ENCODE measurements at regions not wholly inside any gene's neighbourhood (a gene's known extent, or its start where the extent isn't known, plus 50 kb on each side); places are given as distances from the start of the nearest gene placed in this dataset.

GRCh38 chr6:164731539-164731938, 577.9 kb downstream of the C6orf118 start:
- TF ChIP-seq CTCF (IDR thresholded peaks at IDR 0.05; ENCODE audit: partially characterized antibody, unreplicated experiment) = no peak
- Mint-ChIP-seq H3K4me3 (ENCODE audit: unreplicated experiment) (no peak overlapping the region), H3K4me1 (ENCODE audit: low read depth, unreplicated experiment) (no peaks in the 10 kb centered on the region), H3K36me3 (ENCODE audit: unreplicated experiment) (no peaks in the 10 kb centered on the region), H3K27me3 (ENCODE audit: unreplicated experiment) (peaks cover 2% of the 10 kb centered on the region), H3K9me3 (ENCODE audit: unreplicated experiment) (peaks cover 9% of the 10 kb centered on the region), H3K27ac (ENCODE audit: unreplicated experiment) (no peak overlapping the region)
- DNase-seq = no peak

DNA sequence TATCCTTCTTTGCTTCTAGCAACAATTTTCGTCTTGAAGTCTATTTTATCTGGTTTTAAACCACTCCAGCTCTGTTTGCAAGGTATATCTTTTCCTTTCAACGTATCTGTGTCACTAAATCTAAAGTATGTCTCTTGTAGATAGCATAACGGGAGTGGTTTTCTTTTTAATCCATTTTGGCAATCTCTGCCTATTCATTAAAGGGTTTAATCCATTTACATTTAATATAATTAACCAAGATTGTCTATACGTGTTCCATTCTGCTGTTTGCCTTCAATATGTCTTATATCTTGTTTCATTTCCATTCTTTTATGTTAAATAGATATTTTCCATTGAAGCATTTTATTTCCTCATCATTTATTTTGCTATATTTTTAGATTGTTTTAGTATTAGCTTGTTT, 587.9 kb downstream of the C6orf118 start:
- H3K4me3 Mint-ChIP-seq (ENCODE audit: unreplicated experiment) = no peak overlapping the region
- H3K27ac Mint-ChIP-seq (ENCODE audit: unreplicated experiment) = no peak overlapping the region
- H3K27me3 Mint-ChIP-seq (ENCODE audit: unreplicated experiment) = no peaks in the 10 kb centered on the region
- TF ChIP-seq CTCF (IDR thresholded peaks at IDR 0.05; ENCODE audit: partially characterized antibody, unreplicated experiment) = no peak
- no peak for DNase-seq
- peaks cover 1% of the 10 kb centered on the region for H3K9me3 Mint-ChIP-seq (ENCODE audit: unreplicated experiment)
- no peaks in the 10 kb centered on the region for H3K4me1 Mint-ChIP-seq (ENCODE audit: low read depth, unreplicated experiment)
- no peaks in the 10 kb centered on the region for H3K36me3 Mint-ChIP-seq (ENCODE audit: unreplicated experiment)

DNA sequence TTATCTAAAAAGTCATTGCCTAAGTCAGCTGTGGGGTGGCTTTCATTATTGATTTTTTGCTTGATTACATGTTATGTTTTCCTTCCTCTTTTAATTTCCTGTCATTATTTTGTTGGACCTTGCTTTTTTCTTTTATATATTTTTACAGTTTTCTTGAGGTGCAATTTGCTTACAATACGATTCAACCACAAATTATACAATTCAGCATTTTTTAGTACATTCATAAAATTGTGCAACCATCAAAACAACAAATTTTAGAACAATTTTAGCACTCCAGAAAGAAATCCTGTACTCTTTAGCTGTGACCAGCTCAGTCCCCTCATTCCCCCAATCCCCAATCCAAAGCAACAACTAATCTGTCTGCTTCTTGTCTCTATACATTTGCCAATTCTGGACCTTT, 608.9 kb downstream of the C6orf118 start:
- peaks cover 2% of the 10 kb centered on the region for H3K9me3 Mint-ChIP-seq (ENCODE audit: unreplicated experiment)
- no peak overlapping the region for H3K4me3 Mint-ChIP-seq (ENCODE audit: unreplicated experiment)
- H3K4me1 Mint-ChIP-seq (ENCODE audit: low read depth, unreplicated experiment) = no peaks in the 10 kb centered on the region
- no peak overlapping the region for H3K27ac Mint-ChIP-seq (ENCODE audit: unreplicated experiment)
- no peak for TF ChIP-seq CTCF (IDR thresholded peaks at IDR 0.05; ENCODE audit: partially characterized antibody, unreplicated experiment)
- no peaks in the 10 kb centered on the region for H3K36me3 Mint-ChIP-seq (ENCODE audit: unreplicated experiment)
- DNase-seq = no peak
- no peaks in the 10 kb centered on the region for H3K27me3 Mint-ChIP-seq (ENCODE audit: unreplicated experiment)

- no peak overlapping the region for H3K4me3 Mint-ChIP-seq (ENCODE audit: unreplicated experiment)
- no peak for TF ChIP-seq CTCF (IDR thresholded peaks at IDR 0.05; ENCODE audit: partially characterized antibody, unreplicated experiment)
- no peaks in the 10 kb centered on the region for H3K9me3 Mint-ChIP-seq (ENCODE audit: unreplicated experiment)
- no peaks in the 10 kb centered on the region for H3K27me3 Mint-ChIP-seq (ENCODE audit: unreplicated experiment)
- H3K36me3 Mint-ChIP-seq (ENCODE audit: unreplicated experiment) = no peaks in the 10 kb centered on the region
- no peak for DNase-seq
- no peaks in the 10 kb centered on the region for H3K4me1 Mint-ChIP-seq (ENCODE audit: low read depth, unreplicated experiment)
- no peak overlapping the region for H3K27ac Mint-ChIP-seq (ENCODE audit: unreplicated experiment)
Observed at GRCh38 chr6:164695896-164696295, 613.5 kb downstream of the C6orf118 start.

DNA sequence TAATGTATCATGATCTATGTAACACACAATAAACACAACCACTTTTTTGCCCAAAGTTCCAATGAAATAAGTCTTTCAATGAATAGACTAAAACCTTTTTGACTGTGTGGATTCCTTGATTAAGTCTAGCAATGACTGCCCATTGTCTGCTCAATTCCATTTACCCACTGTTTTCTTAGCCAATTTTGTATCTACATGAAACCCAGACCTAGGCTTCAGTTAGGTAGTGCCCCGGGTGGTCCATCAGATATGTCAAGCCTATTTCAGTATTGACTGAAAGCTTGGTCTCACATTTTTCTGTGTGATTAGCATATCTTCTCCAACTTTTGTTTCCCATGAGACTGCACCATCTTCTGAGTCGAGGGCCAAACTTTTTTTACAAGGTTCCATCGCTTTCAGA, 615.0 kb downstream of the C6orf118 start:
- Mint-ChIP-seq H3K9me3 (ENCODE audit: unreplicated experiment) (no peaks in the 10 kb centered on the region), H3K27ac (ENCODE audit: unreplicated experiment) (no peak overlapping the region), H3K36me3 (ENCODE audit: unreplicated experiment) (no peaks in the 10 kb centered on the region), H3K4me1 (ENCODE audit: low read depth, unreplicated experiment) (no peaks in the 10 kb centered on the region), H3K4me3 (ENCODE audit: unreplicated experiment) (no peak overlapping the region), H3K27me3 (ENCODE audit: unreplicated experiment) (no peaks in the 10 kb centered on the region)
- no peak for TF ChIP-seq CTCF (IDR thresholded peaks at IDR 0.05; ENCODE audit: partially characterized antibody, unreplicated experiment)
- no peak for DNase-seq
